ENCODE measurements at regions not wholly inside any gene's neighbourhood (a gene's known extent, or its start where the extent isn't known, plus 50 kb on each side); places are given as distances from the start of the nearest gene placed in this dataset.
"Not testable (repeated sequence)": the region's sequence is repeated elsewhere in the genome, so short reads cannot be mapped to it uniquely, and the experiment has no call there.

GRCh38 chr11:11722246-11722645 is 100.4 kb upstream of the GALNT18 start:
- Histone ChIP-seq H3K9me3 (peaks cover 0 to 22% (median 17%) of the 10 kb centered on the region in 3 donors), H3K27me3 (no peaks in the 10 kb centered on the region), H3K4me1 (no peaks in the 10 kb centered on the region), H3K4me3 (no peak overlapping the region), H3K27ac (no peak overlapping the region), H3K36me3 (no peaks in the 10 kb centered on the region)
- no peak for DNase-seq
- intact Hi-C loops (cut with DNase I; ENCODE audit: low total_unique reads), result no loop called here
- TF ChIP-seq, protein P1, sequence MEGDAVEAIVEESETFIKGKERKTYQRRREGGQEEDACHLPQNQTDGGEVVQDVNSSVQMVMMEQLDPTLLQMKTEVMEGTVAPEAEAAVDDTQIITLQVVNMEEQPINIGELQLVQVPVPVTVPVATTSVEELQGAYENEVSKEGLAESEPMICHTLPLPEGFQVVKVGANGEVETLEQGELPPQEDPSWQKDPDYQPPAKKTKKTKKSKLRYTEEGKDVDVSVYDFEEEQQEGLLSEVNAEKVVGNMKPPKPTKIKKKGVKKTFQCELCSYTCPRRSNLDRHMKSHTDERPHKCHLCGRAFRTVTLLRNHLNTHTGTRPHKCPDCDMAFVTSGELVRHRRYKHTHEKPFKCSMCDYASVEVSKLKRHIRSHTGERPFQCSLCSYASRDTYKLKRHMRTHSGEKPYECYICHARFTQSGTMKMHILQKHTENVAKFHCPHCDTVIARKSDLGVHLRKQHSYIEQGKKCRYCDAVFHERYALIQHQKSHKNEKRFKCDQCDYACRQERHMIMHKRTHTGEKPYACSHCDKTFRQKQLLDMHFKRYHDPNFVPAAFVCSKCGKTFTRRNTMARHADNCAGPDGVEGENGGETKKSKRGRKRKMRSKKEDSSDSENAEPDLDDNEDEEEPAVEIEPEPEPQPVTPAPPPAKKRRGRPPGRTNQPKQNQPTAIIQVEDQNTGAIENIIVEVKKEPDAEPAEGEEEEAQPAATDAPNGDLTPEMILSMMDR (IDR thresholded peaks at IDR 0.05), result no peak

DNA sequence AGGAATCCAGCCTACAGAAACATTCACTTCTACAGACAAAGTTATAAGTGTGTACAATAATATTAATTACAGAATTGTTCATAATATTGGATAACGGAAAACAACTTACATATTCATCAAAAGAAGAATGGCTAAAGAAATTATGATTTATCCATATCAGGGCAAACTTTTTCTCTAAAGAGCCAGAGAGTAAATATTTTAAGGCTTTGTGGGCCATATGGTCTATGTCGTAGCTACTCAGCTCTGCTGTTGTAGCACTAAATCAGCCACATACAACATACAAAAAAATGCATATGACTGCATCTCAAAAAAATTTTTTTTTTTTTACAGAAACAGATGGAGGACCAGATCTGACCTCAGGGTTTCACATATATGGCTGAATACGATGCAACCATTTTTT is 96.7 kb upstream of the GALNT18 start:
- intact Hi-C loops (cut with DNase I; ENCODE audit: low total_unique reads), result no loop called here
- Histone ChIP-seq H3K4me3 (no peak overlapping the region), H3K4me1 (no peaks in the 10 kb centered on the region), H3K36me3 (no peaks in the 10 kb centered on the region), H3K9me3 (peaks cover 0 to 39% (median 33%) of the 10 kb centered on the region in 3 donors), H3K27ac (no peak overlapping the region), H3K27me3 (no peaks in the 10 kb centered on the region)
- no peak for DNase-seq
- TF ChIP-seq, protein P1 (IDR thresholded peaks at IDR 0.05), result no peak

DNA sequence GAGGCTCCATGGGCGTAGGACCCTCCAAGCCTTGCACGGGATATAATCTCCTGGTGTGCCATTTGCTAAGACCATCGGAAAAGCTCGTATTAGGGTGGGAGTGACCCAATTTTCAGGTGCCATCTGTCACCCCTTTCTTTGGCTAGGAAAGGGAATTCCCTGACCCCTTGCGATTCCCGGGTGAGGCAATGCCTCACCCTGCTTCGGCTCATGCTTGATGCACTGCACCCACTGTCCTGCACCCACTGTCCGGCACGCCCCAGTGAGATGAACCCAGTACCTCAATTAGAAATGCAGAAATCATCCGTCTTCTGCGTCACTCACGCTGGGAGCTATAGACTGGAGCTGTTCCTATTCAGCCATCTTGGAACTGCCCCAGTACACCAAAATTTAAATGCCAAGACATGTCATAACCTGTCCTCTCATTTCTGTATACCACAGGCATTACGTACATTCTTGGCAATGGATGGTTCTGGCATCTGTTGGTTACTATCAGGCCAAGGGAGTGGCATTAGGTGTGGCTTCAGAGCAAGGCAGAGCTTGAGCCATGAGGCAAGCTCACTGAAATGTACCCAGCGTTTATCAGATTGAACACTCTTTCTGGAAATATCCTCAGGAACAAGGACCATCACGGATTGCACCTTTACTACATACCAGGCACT is 95.4 kb upstream of the GALNT18 start:
- TF ChIP-seq, protein P1 (IDR thresholded peaks at IDR 0.05), result no peak
- no peak for DNase-seq
- no peaks in the 10 kb centered on the region for H3K4me1 ChIP-seq
- peaks cover 0 to 39% (median 33%) of the 10 kb centered on the region in 3 donors for H3K9me3 ChIP-seq
- H3K4me3 ChIP-seq, result no peak overlapping the region
- no peaks in the 10 kb centered on the region for H3K27me3 ChIP-seq
- intact Hi-C loops (cut with DNase I; ENCODE audit: low total_unique reads), result no loop called here
- H3K36me3 ChIP-seq, result no peaks in the 10 kb centered on the region
- H3K27ac ChIP-seq, result no peak overlapping the region

DNA sequence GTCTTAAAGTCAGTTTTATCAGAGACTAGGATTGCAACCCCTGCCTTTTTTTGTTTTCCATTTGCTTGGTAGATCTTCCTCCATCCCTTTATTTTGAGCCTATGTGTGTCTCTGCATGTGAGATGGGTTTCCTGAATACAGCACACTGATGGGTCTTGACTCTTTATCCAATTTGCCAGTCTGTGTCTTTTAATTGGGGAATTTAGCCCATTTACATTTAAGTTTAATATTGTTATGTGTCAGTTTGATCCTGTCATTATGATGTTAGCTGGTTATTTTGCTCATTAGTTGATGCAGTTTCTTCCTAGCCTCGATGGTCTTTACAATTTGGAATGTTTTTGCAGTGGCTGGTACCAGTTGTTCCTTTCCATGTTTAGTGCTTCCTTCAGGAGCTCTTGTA is 93.3 kb upstream of the GALNT18 start:
- H3K36me3 ChIP-seq; DNase-seq; H3K27ac ChIP-seq; H3K27me3 ChIP-seq; H3K4me1 ChIP-seq; intact Hi-C loops (cut with DNase I; ENCODE audit: low total_unique reads); H3K4me3 ChIP-seq: not testable (repeated sequence)
- H3K9me3 ChIP-seq, result peaks cover 0 to 25% (median 19%) of the 10 kb centered on the region in 3 donors

- TF ChIP-seq, protein P1 (IDR thresholded peaks at IDR 0.05), result no peak
- no peaks in the 10 kb centered on the region for H3K4me1 ChIP-seq
- H3K36me3 ChIP-seq, result no peaks in the 10 kb centered on the region
- intact Hi-C loops (cut with DNase I; ENCODE audit: low total_unique reads), result no loop called here
- H3K27ac ChIP-seq, result no peak overlapping the region
- peaks cover 0 to 5% (median 4%) of the 10 kb centered on the region in 3 donors for H3K9me3 ChIP-seq
- H3K4me3 ChIP-seq, result no peak overlapping the region
- no peak for DNase-seq
- peaks cover 0 to 2% of the 10 kb centered on the region in 2 donors for H3K27me3 ChIP-seq
These were observed 88.8 kb upstream of the GALNT18 start for GRCh38 chr11:11710556-11710955.

DNA sequence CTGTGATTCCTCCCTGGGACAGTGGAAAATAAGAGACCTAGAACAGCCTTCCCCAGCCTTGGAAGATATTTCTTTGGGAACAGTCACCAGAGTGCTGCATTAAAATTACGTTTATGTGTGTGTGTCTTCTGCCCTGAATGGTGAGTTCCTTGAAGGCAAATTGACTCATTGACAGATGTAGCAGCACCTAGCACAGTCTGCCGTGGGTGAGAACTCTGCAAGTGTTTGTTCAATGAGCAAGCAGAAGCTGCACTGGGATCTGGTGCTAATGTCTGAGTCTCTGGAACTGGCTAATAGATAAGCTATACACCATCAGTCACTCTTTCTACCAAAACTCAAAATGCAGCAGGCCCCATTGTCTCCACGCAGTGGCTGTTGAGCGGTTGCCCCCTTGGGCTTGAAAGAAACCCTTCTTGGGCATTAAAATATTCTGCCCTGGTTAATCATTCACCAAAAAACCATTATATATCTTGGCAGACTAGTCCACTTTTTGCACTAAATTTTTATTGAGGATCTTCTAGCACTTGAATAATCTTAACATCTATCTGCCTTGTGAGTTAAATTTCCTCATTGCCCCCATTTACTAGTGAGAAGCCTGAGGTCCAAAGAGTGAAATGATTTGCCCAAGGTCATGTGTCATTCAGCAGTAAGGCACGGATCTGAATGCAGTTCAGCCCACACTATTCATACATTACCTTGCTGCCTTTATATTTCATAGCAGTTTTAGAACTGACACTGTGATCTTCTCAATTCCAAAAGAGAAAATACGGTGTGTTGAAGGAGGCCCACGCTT is 87.8 kb upstream of the GALNT18 start:
- Histone ChIP-seq H3K4me1 (no peaks in the 10 kb centered on the region), H3K27ac (no peak overlapping the region), H3K27me3 (peaks cover 0 to 2% of the 10 kb centered on the region in 2 donors), H3K9me3 (no peaks in the 10 kb centered on the region), H3K36me3 (no peaks in the 10 kb centered on the region), H3K4me3 (no peak overlapping the region)
- TF ChIP-seq, protein P1 (IDR thresholded peaks at IDR 0.05), result no peak
- intact Hi-C loops (cut with DNase I; ENCODE audit: low total_unique reads), result no loop called here
- DNase-seq, result no peak
